NT2/D1 (cell line): ENCODE measurements at regions not wholly inside any gene's neighbourhood (a gene's known extent, or its start where the extent isn't known, plus 50 kb on each side); places are given as distances from the start of the nearest gene placed in this dataset.

Experiments used
- DNase-seq: peaks from one replicate; pipeline ENCODE4 v3.0.0-alpha.2; 2011; ENCODE audit warnings: low read depth, low spot score
- H3K27me3 ChIP-seq: 2 replicates; pipeline ENCODE4 v1.6.0; 2011; ENCODE audit warnings: mild to moderate bottlenecking; ENCODE audit not compliant: insufficient read length, insufficient read depth
- H3K36me3 ChIP-seq: 2 replicates; pipeline ENCODE4 v1.6.1; 2011; ENCODE audit warnings: mild to moderate bottlenecking, low read length, mixed read lengths; ENCODE audit not compliant: insufficient read depth, insufficient read length
- H3K4me1 ChIP-seq: 2 replicates; pipeline ENCODE4 v1.5.1; 2011; ENCODE audit not compliant: insufficient read depth, insufficient read length
- H3K4me3 ChIP-seq: 2 replicates; pipeline ENCODE4 v1.5.1; 2011; ENCODE audit warnings: low read depth; ENCODE audit not compliant: insufficient read length
- H3K9ac ChIP-seq: 2 replicates; pipeline ENCODE4 v1.6.0; 2011; ENCODE audit warnings: low read depth; ENCODE audit not compliant: insufficient read length
- H3K9me3 ChIP-seq: 2 replicates; pipeline ENCODE4 v1.5.1; 2011; ENCODE audit warnings: mild to moderate bottlenecking, low read length; ENCODE audit not compliant: insufficient read depth
- SUZ12 ChIP-seq: IDR thresholded peaks from 2 replicates; pipeline ENCODE4 v1.6.1; 2011; ENCODE audit not compliant: insufficient read length, insufficient read depth; ENCODE audit errors: extremely low read depth
- YY1 ChIP-seq: IDR thresholded peaks from 2 replicates; pipeline ENCODE4 v1.6.1; 2011; ENCODE audit not compliant: insufficient read length, insufficient read depth
- ZNF274 ChIP-seq: IDR thresholded peaks from 2 replicates; pipeline ENCODE4 v1.6.1; 2011; ENCODE audit warnings: mild to moderate bottlenecking, low read depth, low read length

- Histone ChIP-seq H3K27me3 (no peaks in the 10 kb centered on the region), H3K4me1 (no peaks in the 10 kb centered on the region), H3K36me3 (no peaks in the 10 kb centered on the region), H3K4me3 (no peak overlapping the region), H3K9me3 (peaks cover 1% of the 10 kb centered on the region), H3K9ac (no peak overlapping the region)
- no peak for DNase-seq
- TF ChIP-seq ZNF274 (no peak), YY1 (no peak), SUZ12 (no peak)
Measured at GRCh38 chr12:75786070-75786469, 245.5 kb downstream of the PHLDA1 start.

DNA sequence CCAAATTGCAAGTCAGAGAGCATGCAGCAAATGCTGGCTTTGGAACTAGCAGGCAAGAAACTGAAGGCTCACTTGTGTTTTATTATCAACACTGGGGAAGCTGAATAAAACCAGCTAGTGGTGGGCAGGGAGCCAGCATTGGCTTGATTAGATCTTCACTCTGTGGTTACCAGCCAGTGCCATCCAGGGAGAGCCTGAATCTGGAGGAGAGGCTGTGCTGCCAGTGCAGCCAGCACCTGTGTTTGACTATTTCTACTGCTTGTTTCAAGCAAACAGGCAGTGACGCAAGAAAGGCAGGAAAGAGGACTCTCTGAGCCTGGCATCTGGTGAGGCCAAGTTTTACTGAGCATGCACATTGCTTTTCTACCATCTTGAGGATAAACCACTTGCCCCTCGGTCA, 247.0 kb downstream of the PHLDA1 start:
- Histone ChIP-seq H3K27me3 (no peaks in the 10 kb centered on the region), H3K4me3 (no peak overlapping the region), H3K36me3 (no peaks in the 10 kb centered on the region), H3K9me3 (peaks cover 13% of the 10 kb centered on the region), H3K9ac (no peak overlapping the region), H3K4me1 (no peaks in the 10 kb centered on the region)
- no peak for DNase-seq
- TF ChIP-seq SUZ12 (no peak), ZNF274 (no peak), YY1 (no peak)

GRCh38 chr12:75783093-75783877, 248.3 kb downstream of the PHLDA1 start:
- H3K9me3 ChIP-seq: peaks cover 13% of the 10 kb centered on the region
- H3K4me1 ChIP-seq: no peaks in the 10 kb centered on the region
- DNase-seq: no peak
- H3K36me3 ChIP-seq: no peaks in the 10 kb centered on the region
- H3K4me3 ChIP-seq: no peak overlapping the region
- no peaks in the 10 kb centered on the region for H3K27me3 ChIP-seq
- H3K9ac ChIP-seq: no peak overlapping the region
- TF ChIP-seq SUZ12 (no peak), YY1 (no peak), ZNF274 (no peak)

DNA sequence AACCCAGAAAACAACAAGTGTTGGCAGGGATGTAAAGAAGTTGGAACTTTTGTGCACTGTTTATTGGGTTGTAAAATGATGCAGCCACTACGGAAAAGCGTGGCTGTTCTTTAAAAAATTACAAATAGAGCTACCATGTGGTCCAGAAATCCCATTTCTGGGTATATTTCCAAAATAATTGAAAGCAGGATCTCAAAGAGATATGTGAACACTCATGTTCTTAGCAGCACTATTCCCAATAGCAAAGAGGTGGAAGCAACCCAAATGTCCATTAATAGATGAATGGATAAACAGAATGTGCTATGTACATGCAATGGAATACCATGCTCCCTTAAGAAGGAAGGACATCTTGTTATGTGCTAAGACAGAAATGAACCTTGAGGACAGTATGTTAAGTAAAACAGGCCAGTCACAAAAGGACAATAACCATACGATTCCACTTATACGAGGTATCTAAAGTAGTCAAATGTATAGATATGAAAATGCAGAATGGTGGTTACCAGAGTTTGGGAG, 249.5 kb downstream of the PHLDA1 start:
- Histone ChIP-seq H3K9ac (no peak overlapping the region), H3K27me3 (no peaks in the 10 kb centered on the region), H3K4me3 (no peak overlapping the region), H3K36me3 (no peaks in the 10 kb centered on the region), H3K9me3 (peaks cover 13% of the 10 kb centered on the region), H3K4me1 (no peaks in the 10 kb centered on the region)
- TF ChIP-seq YY1: no peak
- TF ChIP-seq ZNF274: no peak
- TF ChIP-seq SUZ12: no peak
- DNase-seq: no peak

DNA sequence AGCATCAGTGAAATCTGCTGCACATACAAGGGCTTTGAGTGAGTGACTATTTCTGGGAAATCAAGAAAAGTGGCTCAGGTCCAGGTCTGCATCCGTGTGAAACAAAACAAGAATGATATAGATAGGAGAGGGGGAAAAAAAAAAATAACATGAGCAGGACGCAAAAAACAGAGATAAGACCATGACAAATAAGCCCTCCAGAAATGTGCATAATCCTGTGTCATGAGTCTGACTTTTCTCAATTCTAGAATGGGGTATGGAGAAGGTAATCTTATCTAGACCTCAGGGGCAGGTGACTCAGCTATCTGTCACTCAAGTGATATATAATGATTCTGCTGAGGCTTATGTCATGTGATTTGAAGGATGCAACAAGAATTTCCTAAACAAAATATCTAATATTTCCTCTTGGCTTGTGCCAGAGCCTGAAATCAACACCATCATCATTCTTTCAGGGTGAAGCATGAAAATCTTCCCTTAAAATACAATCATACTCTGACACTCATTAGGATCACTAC, 250.0 kb downstream of the PHLDA1 start:
- no peak for TF ChIP-seq ZNF274
- no peak overlapping the region for H3K9ac ChIP-seq
- no peak for DNase-seq
- peaks cover 13% of the 10 kb centered on the region for H3K9me3 ChIP-seq
- no peak overlapping the region for H3K4me3 ChIP-seq
- no peaks in the 10 kb centered on the region for H3K36me3 ChIP-seq
- H3K27me3 ChIP-seq: no peaks in the 10 kb centered on the region
- no peaks in the 10 kb centered on the region for H3K4me1 ChIP-seq

GRCh38 chr12:75779891-75780496, 251.6 kb downstream of the PHLDA1 start:
- H3K4me1 ChIP-seq: no peaks in the 10 kb centered on the region
- TF ChIP-seq SUZ12 (no peak), ZNF274 (no peak), YY1 (no peak)
- no peaks in the 10 kb centered on the region for H3K27me3 ChIP-seq
- no peaks in the 10 kb centered on the region for H3K36me3 ChIP-seq
- peaks cover 13% of the 10 kb centered on the region for H3K9me3 ChIP-seq
- no peak overlapping the region for H3K4me3 ChIP-seq
- no peak for DNase-seq
- no peak overlapping the region for H3K9ac ChIP-seq
